ENCODE measurements at regions not wholly inside any gene's neighbourhood (a gene's known extent, or its start where the extent isn't known, plus 50 kb on each side); places are given as distances from the start of the nearest gene placed in this dataset.

- no peak for DNase-seq
- intact Hi-C loops (cut with micrococcal nuclease; ENCODE audit: unreplicated experiment), result no loop called here
- TF ChIP-seq CTCF (IDR thresholded peaks at IDR 0.05; ENCODE audit: unreplicated experiment), result no peak
- H3K36me3 Mint-ChIP-seq (ENCODE audit: insufficient read depth, unreplicated experiment), result no peaks in the 10 kb centered on the region
- no peak overlapping the region for H3K4me3 Mint-ChIP-seq (ENCODE audit: low read depth, unreplicated experiment)
- no TSS peak for BruUV-seq (replicated peaks)
- no peak overlapping the region for H3K27ac Mint-ChIP-seq (ENCODE audit: unreplicated experiment)
- H3K4me1 Mint-ChIP-seq (ENCODE audit: low read depth, unreplicated experiment), result no peaks in the 10 kb centered on the region
- CTCF ChIA-PET, result no interaction called here
- no peaks in the 10 kb centered on the region for H3K27me3 Mint-ChIP-seq (ENCODE audit: unreplicated experiment)
- no peaks in the 10 kb centered on the region for H3K9me3 Mint-ChIP-seq (ENCODE audit: low read depth, unreplicated experiment)
Measured at GRCh38 chr12:62014330-62014729, 245.9 kb upstream of the USP15 start.

GRCh38 chr12:62016021-62016420, 244.2 kb upstream of the USP15 start:
- no peak overlapping the region for H3K27ac Mint-ChIP-seq (ENCODE audit: unreplicated experiment)
- no peaks in the 10 kb centered on the region for H3K27me3 Mint-ChIP-seq (ENCODE audit: unreplicated experiment)
- H3K9me3 Mint-ChIP-seq (ENCODE audit: low read depth, unreplicated experiment), result no peaks in the 10 kb centered on the region
- no peaks in the 10 kb centered on the region for H3K4me1 Mint-ChIP-seq (ENCODE audit: low read depth, unreplicated experiment)
- BruUV-seq (replicated peaks), result no TSS peak
- H3K36me3 Mint-ChIP-seq (ENCODE audit: insufficient read depth, unreplicated experiment), result no peaks in the 10 kb centered on the region
- H3K4me3 Mint-ChIP-seq (ENCODE audit: low read depth, unreplicated experiment), result no peak overlapping the region
- CTCF ChIA-PET, result no interaction called here
- TF ChIP-seq CTCF (IDR thresholded peaks at IDR 0.05; ENCODE audit: unreplicated experiment), result no peak
- intact Hi-C loops (cut with micrococcal nuclease; ENCODE audit: unreplicated experiment), result no loop called here
- DNase-seq, result no peak

- no peaks in the 10 kb centered on the region for H3K9me3 Mint-ChIP-seq (ENCODE audit: low read depth, unreplicated experiment)
- no peak overlapping the region for H3K27ac Mint-ChIP-seq (ENCODE audit: unreplicated experiment)
- no peak for TF ChIP-seq CTCF (IDR thresholded peaks at IDR 0.05; ENCODE audit: unreplicated experiment)
- no peaks in the 10 kb centered on the region for H3K27me3 Mint-ChIP-seq (ENCODE audit: unreplicated experiment)
- BruUV-seq (replicated peaks), result no TSS peak
- DNase-seq, result no peak
- H3K4me3 Mint-ChIP-seq (ENCODE audit: low read depth, unreplicated experiment), result no peak overlapping the region
- CTCF ChIA-PET, result no interaction called here
- no peaks in the 10 kb centered on the region for H3K4me1 Mint-ChIP-seq (ENCODE audit: low read depth, unreplicated experiment)
- H3K36me3 Mint-ChIP-seq (ENCODE audit: insufficient read depth, unreplicated experiment), result no peaks in the 10 kb centered on the region
- intact Hi-C loops (cut with micrococcal nuclease; ENCODE audit: unreplicated experiment), result no loop called here
Measured at GRCh38 chr12:62021808-62022207, 238.4 kb upstream of the USP15 start.

GRCh38 chr12:62028536-62028935, 231.7 kb upstream of the USP15 start:
- H3K27me3 Mint-ChIP-seq (ENCODE audit: unreplicated experiment), result no peaks in the 10 kb centered on the region
- CTCF ChIA-PET, result interaction anchor here (1.4 kb wide), 1 partner anchor 154 kb away, joined by 3 read pairs; no protein-coding TSS in a partner anchor
- H3K4me3 Mint-ChIP-seq (ENCODE audit: low read depth, unreplicated experiment), result no peak overlapping the region
- BruUV-seq (replicated peaks), result no TSS peak
- no peaks in the 10 kb centered on the region for H3K9me3 Mint-ChIP-seq (ENCODE audit: low read depth, unreplicated experiment)
- TF ChIP-seq CTCF (IDR thresholded peaks at IDR 0.05; ENCODE audit: unreplicated experiment), result no peak
- no peaks in the 10 kb centered on the region for H3K36me3 Mint-ChIP-seq (ENCODE audit: insufficient read depth, unreplicated experiment)
- intact Hi-C loops (cut with micrococcal nuclease; ENCODE audit: unreplicated experiment), result no loop called here
- H3K27ac Mint-ChIP-seq (ENCODE audit: unreplicated experiment), result no peak overlapping the region
- DNase-seq, result no peak
- no peaks in the 10 kb centered on the region for H3K4me1 Mint-ChIP-seq (ENCODE audit: low read depth, unreplicated experiment)

- Mint-ChIP-seq H3K27me3 (ENCODE audit: unreplicated experiment) (no peaks in the 10 kb centered on the region), H3K9me3 (ENCODE audit: low read depth, unreplicated experiment) (no peaks in the 10 kb centered on the region), H3K4me1 (ENCODE audit: low read depth, unreplicated experiment) (no peaks in the 10 kb centered on the region), H3K27ac (ENCODE audit: unreplicated experiment) (no peak overlapping the region), H3K4me3 (ENCODE audit: low read depth, unreplicated experiment) (no peak overlapping the region), H3K36me3 (ENCODE audit: insufficient read depth, unreplicated experiment) (no peaks in the 10 kb centered on the region)
- no peak for TF ChIP-seq CTCF (IDR thresholded peaks at IDR 0.05; ENCODE audit: unreplicated experiment)
- DNase-seq, result no peak
- intact Hi-C loops (cut with micrococcal nuclease; ENCODE audit: unreplicated experiment), result no loop called here
- CTCF ChIA-PET, result no interaction called here
- BruUV-seq (replicated peaks), result no TSS peak
Measured at GRCh38 chr12:62032870-62033269, 227.3 kb upstream of the USP15 start.

Measured in Calu3 (cell line).